GM23338 (cell line): ENCODE measurements at regions not wholly inside any gene's neighbourhood (a gene's known extent, or its start where the extent isn't known, plus 50 kb on each side); places are given as distances from the start of the nearest gene placed in this dataset.

Experiments used
- ATAC-seq: fragments of 200-7000 bp; cut with Tn5 transposase; 3 replicates; pipeline ENCODE4 v1.9.1; 2020
- DNase-seq: peaks from one replicate; pipeline ENCODE4 v3.0.0-alpha.2; 2015; ENCODE audit warnings: low spot score
- H2AFZ ChIP-seq: fragments of 200-600 bp; sonication (generic); 2 replicates; pipeline ENCODE4 v1.8.0; 2016; ENCODE audit warnings: antibody characterized with exemption, mild to moderate bottlenecking, moderate library complexity
- H3F3A ChIP-seq: fragments of 200-600 bp; sonication (generic); replicated peaks from 2 replicates; pipeline ENCODE4 v1.8.0; 2017; ENCODE audit warnings: antibody characterized with exemption, mixed run types, low read depth
- H3K27ac ChIP-seq: fragments of 200-600 bp; sonication (generic); 2 replicates; pipeline ENCODE4 v1.6.1; 2016; ENCODE audit warnings: low read depth
- H3K27me3 ChIP-seq: fragments of 200-600 bp; sonication (generic); 2 replicates; pipeline ENCODE4 v1.8.0; 2016; ENCODE audit warnings: mild to moderate bottlenecking, mixed run types, moderate library complexity; ENCODE audit not compliant: insufficient read depth
- H3K36me3 ChIP-seq: fragments of 200-600 bp; sonication (generic); 2 replicates; pipeline ENCODE4 v1.8.0; 2016; ENCODE audit warnings: mild to moderate bottlenecking; ENCODE audit not compliant: insufficient read depth
- H3K4me1 ChIP-seq: fragments of 200-600 bp; sonication (generic); 2 replicates; pipeline ENCODE4 v1.8.0; 2016; ENCODE audit warnings: mild to moderate bottlenecking, moderate library complexity; ENCODE audit not compliant: insufficient read depth
- H3K4me2 ChIP-seq: fragments of 200-600 bp; sonication (generic); 2 replicates; pipeline ENCODE4 v1.7.1; 2017; ENCODE audit warnings: mixed run types
- H3K4me3 ChIP-seq: fragments of 200-600 bp; sonication (generic); 2 replicates; pipeline ENCODE4 v1.6.1; 2016; ENCODE audit warnings: mixed run types
- H3K79me2 ChIP-seq: fragments of 200-600 bp; sonication (generic); replicated peaks from 2 replicates; pipeline ENCODE4 v1.8.0; 2017; ENCODE audit warnings: mild to moderate bottlenecking; ENCODE audit not compliant: insufficient read depth
- H3K9me2 ChIP-seq: fragments of 200-600 bp; sonication (generic); 2 replicates; pipeline ENCODE4 v1.8.0; 2017; ENCODE audit not compliant: insufficient read depth
- H4K20me1 ChIP-seq: fragments of 200-600 bp; sonication (generic); replicated peaks from 2 replicates; pipeline ENCODE4 v1.8.0; 2017; ENCODE audit warnings: mild to moderate bottlenecking; ENCODE audit not compliant: insufficient read depth
- H3K27ac Mint-ChIP-seq: 2 replicates; pipeline ENCODE4 v1.8.0; 2020; ENCODE audit warnings: inconsistent platforms, mild to moderate bottlenecking, moderate library complexity, mixed read lengths
- H3K27me3 Mint-ChIP-seq: 3 replicates; pipeline ENCODE4 v1.8.0; 2022; ENCODE audit warnings: low read depth, mild to moderate bottlenecking, moderate library complexity, mixed read lengths, inconsistent platforms; ENCODE audit not compliant: insufficient read depth, poor library complexity
- H3K36me3 Mint-ChIP-seq: 3 replicates; pipeline ENCODE4 v1.8.0; 2021; ENCODE audit warnings: low read depth, mild to moderate bottlenecking, inconsistent platforms, moderate library complexity, mixed read lengths
- H3K4me1 Mint-ChIP-seq: 3 replicates; pipeline ENCODE4 v1.8.0; 2020; ENCODE audit warnings: mild to moderate bottlenecking, inconsistent platforms, mixed read lengths
- H3K4me3 Mint-ChIP-seq: 3 replicates; pipeline ENCODE4 v1.8.0; 2021; ENCODE audit warnings: moderate library complexity, mild to moderate bottlenecking, inconsistent platforms, mixed read lengths
- H3K9me3 Mint-ChIP-seq: 3 replicates; pipeline ENCODE4 v1.8.0; 2020; ENCODE audit warnings: moderate library complexity, mild to moderate bottlenecking, inconsistent platforms, mixed read lengths
- CREB1 ChIP-seq: fragments of 250-450 bp; sonication (Bioruptor Pico); IDR thresholded peaks from 2 replicates; pipeline ENCODE4 v1.5.0; 2020; ENCODE audit warnings: low read depth, mild to moderate bottlenecking, moderate library complexity
- ETS1 ChIP-seq: IDR thresholded peaks from 2 replicates; pipeline ENCODE4 v1.6.1; 2016; ENCODE audit warnings: antibody characterized with exemption
- EZH2 ChIP-seq: fragments of 200-600 bp; sonication (generic); IDR thresholded peaks from one replicate; pipeline ENCODE4 v1.8.0; 2017; ENCODE audit warnings: antibody characterized with exemption, mild to moderate bottlenecking, low read depth; ENCODE audit not compliant: unreplicated experiment
- EZH2phosphoT487 ChIP-seq: fragments of 200-600 bp; sonication (generic); IDR thresholded peaks from one replicate; pipeline ENCODE4 v1.8.1; 2018; ENCODE audit warnings: antibody characterized with exemption; ENCODE audit not compliant: unreplicated experiment
- JUNB ChIP-seq: IDR thresholded peaks from one replicate; pipeline ENCODE4 v1.6.1; 2016; ENCODE audit warnings: antibody characterized with exemption; ENCODE audit not compliant: unreplicated experiment
- NANOG ChIP-seq: IDR thresholded peaks from 2 replicates; pipeline ENCODE4 v1.6.1; 2016; ENCODE audit warnings: antibody characterized with exemption, borderline replicate concordance
- POLR2AphosphoS5 ChIP-seq: IDR thresholded peaks from 2 replicates; pipeline ENCODE4 v1.6.1; 2016; ENCODE audit warnings: antibody characterized with exemption, low read depth
- STAT1 ChIP-seq: IDR thresholded peaks from one replicate; pipeline ENCODE4 v1.6.1; 2016; ENCODE audit warnings: antibody characterized with exemption; ENCODE audit not compliant: unreplicated experiment
- ZNF114 ChIP-seq: fragments of 250-450 bp; sonication (Bioruptor Pico); IDR thresholded peaks from 2 replicates; pipeline ENCODE4 v1.5.0; 2020; ENCODE audit warnings: mild to moderate bottlenecking, moderate library complexity
- ZNF331 ChIP-seq: fragments of 250-450 bp; sonication (Bioruptor Pico); IDR thresholded peaks from 2 replicates; pipeline ENCODE4 v1.5.0; 2020; ENCODE audit warnings: low read depth, mild to moderate bottlenecking, moderate library complexity
- TF ChIP-seq, protein P1 (sequence below): IDR thresholded peaks from one replicate; pipeline ENCODE4 v1.6.1; 2018; ENCODE audit warnings: antibody characterized with exemption; ENCODE audit not compliant: unreplicated experiment

GRCh38 chr18:8537400-8537799 lies 71.8 kb upstream of the RAB12 start (continued):
- TF ChIP-seq, protein P1, sequence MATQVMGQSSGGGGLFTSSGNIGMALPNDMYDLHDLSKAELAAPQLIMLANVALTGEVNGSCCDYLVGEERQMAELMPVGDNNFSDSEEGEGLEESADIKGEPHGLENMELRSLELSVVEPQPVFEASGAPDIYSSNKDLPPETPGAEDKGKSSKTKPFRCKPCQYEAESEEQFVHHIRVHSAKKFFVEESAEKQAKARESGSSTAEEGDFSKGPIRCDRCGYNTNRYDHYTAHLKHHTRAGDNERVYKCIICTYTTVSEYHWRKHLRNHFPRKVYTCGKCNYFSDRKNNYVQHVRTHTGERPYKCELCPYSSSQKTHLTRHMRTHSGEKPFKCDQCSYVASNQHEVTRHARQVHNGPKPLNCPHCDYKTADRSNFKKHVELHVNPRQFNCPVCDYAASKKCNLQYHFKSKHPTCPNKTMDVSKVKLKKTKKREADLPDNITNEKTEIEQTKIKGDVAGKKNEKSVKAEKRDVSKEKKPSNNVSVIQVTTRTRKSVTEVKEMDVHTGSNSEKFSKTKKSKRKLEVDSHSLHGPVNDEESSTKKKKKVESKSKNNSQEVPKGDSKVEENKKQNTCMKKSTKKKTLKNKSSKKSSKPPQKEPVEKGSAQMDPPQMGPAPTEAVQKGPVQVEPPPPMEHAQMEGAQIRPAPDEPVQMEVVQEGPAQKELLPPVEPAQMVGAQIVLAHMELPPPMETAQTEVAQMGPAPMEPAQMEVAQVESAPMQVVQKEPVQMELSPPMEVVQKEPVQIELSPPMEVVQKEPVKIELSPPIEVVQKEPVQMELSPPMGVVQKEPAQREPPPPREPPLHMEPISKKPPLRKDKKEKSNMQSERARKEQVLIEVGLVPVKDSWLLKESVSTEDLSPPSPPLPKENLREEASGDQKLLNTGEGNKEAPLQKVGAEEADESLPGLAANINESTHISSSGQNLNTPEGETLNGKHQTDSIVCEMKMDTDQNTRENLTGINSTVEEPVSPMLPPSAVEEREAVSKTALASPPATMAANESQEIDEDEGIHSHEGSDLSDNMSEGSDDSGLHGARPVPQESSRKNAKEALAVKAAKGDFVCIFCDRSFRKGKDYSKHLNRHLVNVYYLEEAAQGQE, result no peak
- TF ChIP-seq EZH2 (no peak), JUNB (no peak), CREB1 (CRISPR knock-in tag) (no peak), POLR2AphosphoS5 (no peak), EZH2phosphoT487 (no peak), ZNF331 (CRISPR knock-in tag) (no peak)

- Mint-ChIP-seq H3K27ac (no peak overlapping the region), H3K9me3 (no peaks in the 10 kb centered on the region; the same call in 2 of the 3 replicates), H3K27me3 (no peaks in the 10 kb centered on the region), H3K4me3 (no peak overlapping the region), H3K4me1 (no peaks in the 10 kb centered on the region), H3K36me3 (no peaks in the 10 kb centered on the region)
- Histone ChIP-seq H3K4me3 (no peak overlapping the region), H3K4me2 (no peak overlapping the region), H3K9me2 (peaks cover 12% of the 10 kb centered on the region; the same call in 1 of the 2 replicates), H3K27me3 (no peaks in the 10 kb centered on the region), H3F3A (no peaks in the 10 kb centered on the region), H3K36me3 (no peaks in the 10 kb centered on the region), H3K27ac (no peak overlapping the region), H3K79me2 (no peaks in the 10 kb centered on the region), H3K4me1 (no peaks in the 10 kb centered on the region), H4K20me1 (no peaks in the 10 kb centered on the region), H2AFZ (no peak overlapping the region; the same call in 1 of the 2 replicates)
- DNase-seq (no peak), ATAC-seq (peak; percentile 54; the same call in 2 of the 3 replicates)
- TF ChIP-seq, protein P1, result no peak
- TF ChIP-seq ZNF331 (CRISPR knock-in tag) (no peak), ZNF114 (CRISPR knock-in tag) (no peak), JUNB (no peak), ETS1 (no peak), NANOG (no peak), POLR2AphosphoS5 (no peak), STAT1 (no peak), EZH2phosphoT487 (no peak)
Measured at GRCh38 chr18:8538935-8539334, 70.3 kb upstream of the RAB12 start.
